Fibroblast of skin of left quadriceps (primary cell): ENCODE measurements at regions not wholly inside any gene's neighbourhood (a gene's known extent, or its start where the extent isn't known, plus 50 kb on each side); places are given as distances from the start of the nearest gene placed in this dataset.
A peak's percentile ranks its signal among the peaks of the same experiment; 100 is the strongest.
"Not testable (repeated sequence)": the region's sequence is repeated elsewhere in the genome, so short reads cannot be mapped to it uniquely, and the experiment has no call there.

ENCODE experiments used
- DNase-seq, 2 experiments: peaks; one replicate each; pipeline ENCODE4 v3.0.0-alpha.2; 2013; ENCODE audit warnings: low read depth in 2 of 2

- no peak for DNase-seq
These were observed 1156.8 kb upstream of the SEMA6A start for GRCh38 chr5:117731446-117731845.

GRCh38 chr5:117720784-117721183 lies 1146.2 kb upstream of the SEMA6A start:
- DNase-seq = not testable (repeated sequence)

GRCh38 chr5:117719413-117719812 lies 1144.8 kb upstream of the SEMA6A start:
- no peak for DNase-seq

- no peak for DNase-seq
These were observed 1139.1 kb upstream of the SEMA6A start for GRCh38 chr5:117713585-117714198.

GRCh38 chr5:117701062-117701461 lies 1126.4 kb upstream of the SEMA6A start:
- no peak for DNase-seq

GRCh38 chr5:117692606-117693005 lies 1118.0 kb upstream of the SEMA6A start:
- DNase-seq = no peak

GRCh38 chr5:117691081-117691870 lies 1116.7 kb upstream of the SEMA6A start:
- DNase-seq = no peak

GRCh38 chr5:117690612-117691011 lies 1116.0 kb upstream of the SEMA6A start:
- DNase-seq = no peak

GRCh38 chr5:117686926-117687325 lies 1112.3 kb upstream of the SEMA6A start:
- DNase-seq = no peak

GRCh38 chr5:117682416-117682815 lies 1107.8 kb upstream of the SEMA6A start:
- DNase-seq = no peak

GRCh38 chr5:117681431-117682254 lies 1107.0 kb upstream of the SEMA6A start:
- no peak for DNase-seq

- peak; percentile 55 to 57 for DNase-seq
These were observed 1105.8 kb upstream of the SEMA6A start for GRCh38 chr5:117680426-117680825.

- DNase-seq = no peak
These were observed 1104.4 kb upstream of the SEMA6A start for GRCh38 chr5:117679046-117679445.

GRCh38 chr5:117675646-117676045 lies 1101.0 kb upstream of the SEMA6A start:
- DNase-seq = no peak

- DNase-seq = no peak
These were observed 1096.9 kb upstream of the SEMA6A start for GRCh38 chr5:117671551-117671950.

GRCh38 chr5:117667105-117667504 lies 1092.5 kb upstream of the SEMA6A start:
- DNase-seq = no peak

GRCh38 chr5:117665121-117665520 lies 1090.5 kb upstream of the SEMA6A start:
- no peak for DNase-seq

GRCh38 chr5:117662361-117662760 lies 1087.7 kb upstream of the SEMA6A start:
- no peak for DNase-seq

- DNase-seq = peak; percentile 10 to 19
These were observed 1082.9 kb upstream of the SEMA6A start for GRCh38 chr5:117657541-117657940.

- peak; percentile 25 to 29 for DNase-seq
These were observed 1078.3 kb upstream of the SEMA6A start for GRCh38 chr5:117652958-117653280.

- peak; percentile 11 to 19 for DNase-seq
These were observed 1077.7 kb upstream of the SEMA6A start for GRCh38 chr5:117652036-117652957.

- no peak for DNase-seq
These were observed 1075.2 kb upstream of the SEMA6A start for GRCh38 chr5:117649821-117650220.
